ENCODE measurements at regions not wholly inside any gene's neighbourhood (a gene's known extent, or its start where the extent isn't known, plus 50 kb on each side); places are given as distances from the start of the nearest gene placed in this dataset.
A peak's percentile ranks its signal among the peaks of the same experiment; 100 is the strongest.
"Not testable (repeated sequence)": the region's sequence is repeated elsewhere in the genome, so short reads cannot be mapped to it uniquely, and the experiment has no call there.

DNA sequence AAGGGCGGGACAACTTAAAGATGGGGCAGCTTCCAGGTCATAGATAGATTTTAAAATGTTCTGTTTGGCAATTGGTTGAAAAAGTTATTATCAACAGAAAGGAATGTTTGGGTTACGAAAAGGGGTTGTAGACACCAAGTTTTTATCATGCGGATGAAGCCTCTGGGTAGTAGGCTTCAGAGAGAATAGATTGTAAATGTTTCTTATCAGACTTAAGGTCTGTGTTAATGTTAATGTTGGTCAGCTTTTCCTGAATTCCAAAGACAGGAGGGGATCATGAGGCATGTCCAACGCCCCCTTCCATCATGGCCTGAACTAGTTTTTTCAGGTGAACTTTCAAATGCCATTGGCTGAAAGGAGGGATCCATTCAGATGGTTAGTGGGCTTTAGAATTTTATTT is 84.2 kb upstream of the KIF5B start:
- Histone ChIP-seq H3K18ac (ENCODE audit: low read length) (no peak overlapping the region), H2BK120ac (ENCODE audit: insufficient read depth, low read length, poor library complexity) (no peak overlapping the region), H3K36me3 (ENCODE audit: control insufficient read depth in 1 of 2, insufficient read depth in 2 of 2, low read length in 2 of 2) (no peaks in the 10 kb centered on the region), H3K4me3 (ENCODE audit: low read depth, low read length) (no peak overlapping the region), H2BK5ac (ENCODE audit: low read depth, low read length, poor library complexity) (no peak overlapping the region), H4K91ac (ENCODE audit: low read depth, low read length) (no peak overlapping the region), H3K23ac (ENCODE audit: low read length) (no peak overlapping the region), H3K79me2 (ENCODE audit: control insufficient read depth, insufficient read depth, low read length, poor library complexity) (no peaks in the 10 kb centered on the region), H3K4ac (ENCODE audit: low read depth, low read length) (no peak overlapping the region), H3K9ac (ENCODE audit: low read length) (no peak overlapping the region), H2AK5ac (ENCODE audit: low read length) (no peak overlapping the region), H3K14ac (ENCODE audit: low read length) (no peak overlapping the region), H3K4me2 (ENCODE audit: low read length) (no peak overlapping the region), H4K12ac (ENCODE audit: low read depth, low read length) (no peak overlapping the region), H2AFZ (ENCODE audit: insufficient read depth, low read length, poor library complexity) (no peak overlapping the region), H4K8ac (ENCODE audit: low read depth, low read length) (no peak overlapping the region), H2BK12ac (ENCODE audit: low read length) (no peak overlapping the region), H3K4me1 (ENCODE audit: control insufficient read depth in 1 of 2, insufficient read depth in 2 of 2, low read length in 2 of 2) (peaks cover 8 to 15% of the 10 kb centered on the region in 2 experiments), H3K9me3 (ENCODE audit: insufficient read depth, low read depth, low read length) (no peaks in the 10 kb centered on the region), H3K79me1 (ENCODE audit: low read length) (no peaks in the 10 kb centered on the region), H3K27ac (ENCODE audit: low read depth, low read length) (no peak overlapping the region), H3K27me3 (ENCODE audit: insufficient read depth, low read length) (no peaks in the 10 kb centered on the region)
- no peak for DNase-seq
- no CpG with 5 or more reads among the region's 4 CpGs for WGBS (ENCODE audit: extremely low coverage, insufficient coverage, insufficient read length)

GRCh38 chr10:32139223-32140073 is 83.2 kb upstream of the KIF5B start:
- Histone ChIP-seq H3K4me2 (ENCODE audit: low read length) (peak overlapping the region; percentile 27), H3K27me3 (ENCODE audit: insufficient read depth, low read length) (no peaks in the 10 kb centered on the region), H2BK5ac (ENCODE audit: low read depth, low read length, poor library complexity) (peak overlapping the region; percentile 3), H2BK120ac (ENCODE audit: insufficient read depth, low read length, poor library complexity) (no peak overlapping the region), H2BK12ac (ENCODE audit: low read length) (peak overlapping the region; percentile 55), H3K4me3 (ENCODE audit: low read depth, low read length) (no peak overlapping the region), H3K4ac (ENCODE audit: low read depth, low read length) (no peak overlapping the region), H4K12ac (ENCODE audit: low read depth, low read length) (no peak overlapping the region), H3K9ac (ENCODE audit: low read length) (no peak overlapping the region), H3K4me1 (ENCODE audit: control insufficient read depth in 1 of 2, insufficient read depth in 2 of 2, low read length in 2 of 2) (peaks cover 8 to 15% of the 10 kb centered on the region in 2 experiments), H3K79me2 (ENCODE audit: control insufficient read depth, insufficient read depth, low read length, poor library complexity) (no peaks in the 10 kb centered on the region), H3K27ac (ENCODE audit: low read depth, low read length) (peak overlapping the region; percentile 53), H2AFZ (ENCODE audit: insufficient read depth, low read length, poor library complexity) (no peak overlapping the region), H4K8ac (ENCODE audit: low read depth, low read length) (no peak overlapping the region), H3K9me3 (ENCODE audit: insufficient read depth, low read depth, low read length) (no peaks in the 10 kb centered on the region), H2AK5ac (ENCODE audit: low read length) (no peak overlapping the region), H3K14ac (ENCODE audit: low read length) (no peak overlapping the region), H3K23ac (ENCODE audit: low read length) (no peak overlapping the region), H4K91ac (ENCODE audit: low read depth, low read length) (peak overlapping the region; percentile 32), H3K79me1 (ENCODE audit: low read length) (no peaks in the 10 kb centered on the region), H3K18ac (ENCODE audit: low read length) (no peak overlapping the region), H3K36me3 (ENCODE audit: control insufficient read depth in 1 of 2, insufficient read depth in 2 of 2, low read length in 2 of 2) (no peaks in the 10 kb centered on the region)
- DNase-seq: peak; percentile 64 to 81
- no CpG with 5 or more reads among the region's 12 CpGs for WGBS (ENCODE audit: extremely low coverage, insufficient coverage, insufficient read length)

- not testable (repeated sequence) for H3K14ac ChIP-seq (ENCODE audit: low read length); H3K36me3 ChIP-seq (ENCODE audit: control insufficient read depth in 1 of 2, insufficient read depth in 2 of 2, low read length in 2 of 2); H3K4ac ChIP-seq (ENCODE audit: low read depth, low read length); H3K9ac ChIP-seq (ENCODE audit: low read length); H3K23ac ChIP-seq (ENCODE audit: low read length); H3K27ac ChIP-seq (ENCODE audit: low read depth, low read length); H2AFZ ChIP-seq (ENCODE audit: insufficient read depth, low read length, poor library complexity); H2AK5ac ChIP-seq (ENCODE audit: low read length); H3K9me3 ChIP-seq (ENCODE audit: insufficient read depth, low read depth, low read length); H2BK12ac ChIP-seq (ENCODE audit: low read length); H3K79me2 ChIP-seq (ENCODE audit: control insufficient read depth, insufficient read depth, low read length, poor library complexity); H4K91ac ChIP-seq (ENCODE audit: low read depth, low read length); H3K18ac ChIP-seq (ENCODE audit: low read length); H4K12ac ChIP-seq (ENCODE audit: low read depth, low read length); H3K79me1 ChIP-seq (ENCODE audit: low read length); H2BK5ac ChIP-seq (ENCODE audit: low read depth, low read length, poor library complexity); H4K8ac ChIP-seq (ENCODE audit: low read depth, low read length); H2BK120ac ChIP-seq (ENCODE audit: insufficient read depth, low read length, poor library complexity); DNase-seq; H3K4me2 ChIP-seq (ENCODE audit: low read length); H3K4me3 ChIP-seq (ENCODE audit: low read depth, low read length); H3K27me3 ChIP-seq (ENCODE audit: insufficient read depth, low read length)
- H3K4me1 ChIP-seq (ENCODE audit: control insufficient read depth in 1 of 2, insufficient read depth in 2 of 2, low read length in 2 of 2): peaks cover 9 to 19% of the 10 kb centered on the region in 2 experiments
- no CpG with 5 or more reads among the region's 7 CpGs for WGBS (ENCODE audit: extremely low coverage, insufficient coverage, insufficient read length)
Measured at GRCh38 chr10:32136927-32137326, 80.7 kb upstream of the KIF5B start.

GRCh38 chr10:32135796-32136195 is 79.6 kb upstream of the KIF5B start:
- no CpG with 5 or more reads among the region's 5 CpGs for WGBS (ENCODE audit: extremely low coverage, insufficient coverage, insufficient read length)
- not testable (repeated sequence) for DNase-seq; H3K9me3 ChIP-seq (ENCODE audit: insufficient read depth, low read depth, low read length)

More at GRCh38 chr10:32135796-32136195, 79.6 kb upstream of the KIF5B start:
- not testable (repeated sequence) for H2AK5ac ChIP-seq (ENCODE audit: low read length); H3K4me2 ChIP-seq (ENCODE audit: low read length); H3K4me3 ChIP-seq (ENCODE audit: low read depth, low read length); H4K91ac ChIP-seq (ENCODE audit: low read depth, low read length); H3K18ac ChIP-seq (ENCODE audit: low read length); H3K79me1 ChIP-seq (ENCODE audit: low read length); H3K27me3 ChIP-seq (ENCODE audit: insufficient read depth, low read length); H3K4ac ChIP-seq (ENCODE audit: low read depth, low read length); H3K14ac ChIP-seq (ENCODE audit: low read length); H2AFZ ChIP-seq (ENCODE audit: insufficient read depth, low read length, poor library complexity); H4K8ac ChIP-seq (ENCODE audit: low read depth, low read length); H2BK12ac ChIP-seq (ENCODE audit: low read length); H3K23ac ChIP-seq (ENCODE audit: low read length); H2BK120ac ChIP-seq (ENCODE audit: insufficient read depth, low read length, poor library complexity); H3K79me2 ChIP-seq (ENCODE audit: control insufficient read depth, insufficient read depth, low read length, poor library complexity); H3K27ac ChIP-seq (ENCODE audit: low read depth, low read length); H3K36me3 ChIP-seq (ENCODE audit: control insufficient read depth in 1 of 2, insufficient read depth in 2 of 2, low read length in 2 of 2); H4K12ac ChIP-seq (ENCODE audit: low read depth, low read length); H3K9ac ChIP-seq (ENCODE audit: low read length); H2BK5ac ChIP-seq (ENCODE audit: low read depth, low read length, poor library complexity)
- H3K4me1 ChIP-seq (ENCODE audit: control insufficient read depth in 1 of 2, insufficient read depth in 2 of 2, low read length in 2 of 2): peaks cover 16 to 23% of the 10 kb centered on the region in 2 experiments
